ENCODE measurements at regions not wholly inside any gene's neighbourhood (a gene's known extent, or its start where the extent isn't known, plus 50 kb on each side); places are given as distances from the start of the nearest gene placed in this dataset.

- TF ChIP-seq, protein P1, sequence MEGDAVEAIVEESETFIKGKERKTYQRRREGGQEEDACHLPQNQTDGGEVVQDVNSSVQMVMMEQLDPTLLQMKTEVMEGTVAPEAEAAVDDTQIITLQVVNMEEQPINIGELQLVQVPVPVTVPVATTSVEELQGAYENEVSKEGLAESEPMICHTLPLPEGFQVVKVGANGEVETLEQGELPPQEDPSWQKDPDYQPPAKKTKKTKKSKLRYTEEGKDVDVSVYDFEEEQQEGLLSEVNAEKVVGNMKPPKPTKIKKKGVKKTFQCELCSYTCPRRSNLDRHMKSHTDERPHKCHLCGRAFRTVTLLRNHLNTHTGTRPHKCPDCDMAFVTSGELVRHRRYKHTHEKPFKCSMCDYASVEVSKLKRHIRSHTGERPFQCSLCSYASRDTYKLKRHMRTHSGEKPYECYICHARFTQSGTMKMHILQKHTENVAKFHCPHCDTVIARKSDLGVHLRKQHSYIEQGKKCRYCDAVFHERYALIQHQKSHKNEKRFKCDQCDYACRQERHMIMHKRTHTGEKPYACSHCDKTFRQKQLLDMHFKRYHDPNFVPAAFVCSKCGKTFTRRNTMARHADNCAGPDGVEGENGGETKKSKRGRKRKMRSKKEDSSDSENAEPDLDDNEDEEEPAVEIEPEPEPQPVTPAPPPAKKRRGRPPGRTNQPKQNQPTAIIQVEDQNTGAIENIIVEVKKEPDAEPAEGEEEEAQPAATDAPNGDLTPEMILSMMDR (conservative IDR thresholded peaks at IDR 0.05; ENCODE audit: low read depth in 2 of 2): no peak
- TF ChIP-seq, protein P2, sequence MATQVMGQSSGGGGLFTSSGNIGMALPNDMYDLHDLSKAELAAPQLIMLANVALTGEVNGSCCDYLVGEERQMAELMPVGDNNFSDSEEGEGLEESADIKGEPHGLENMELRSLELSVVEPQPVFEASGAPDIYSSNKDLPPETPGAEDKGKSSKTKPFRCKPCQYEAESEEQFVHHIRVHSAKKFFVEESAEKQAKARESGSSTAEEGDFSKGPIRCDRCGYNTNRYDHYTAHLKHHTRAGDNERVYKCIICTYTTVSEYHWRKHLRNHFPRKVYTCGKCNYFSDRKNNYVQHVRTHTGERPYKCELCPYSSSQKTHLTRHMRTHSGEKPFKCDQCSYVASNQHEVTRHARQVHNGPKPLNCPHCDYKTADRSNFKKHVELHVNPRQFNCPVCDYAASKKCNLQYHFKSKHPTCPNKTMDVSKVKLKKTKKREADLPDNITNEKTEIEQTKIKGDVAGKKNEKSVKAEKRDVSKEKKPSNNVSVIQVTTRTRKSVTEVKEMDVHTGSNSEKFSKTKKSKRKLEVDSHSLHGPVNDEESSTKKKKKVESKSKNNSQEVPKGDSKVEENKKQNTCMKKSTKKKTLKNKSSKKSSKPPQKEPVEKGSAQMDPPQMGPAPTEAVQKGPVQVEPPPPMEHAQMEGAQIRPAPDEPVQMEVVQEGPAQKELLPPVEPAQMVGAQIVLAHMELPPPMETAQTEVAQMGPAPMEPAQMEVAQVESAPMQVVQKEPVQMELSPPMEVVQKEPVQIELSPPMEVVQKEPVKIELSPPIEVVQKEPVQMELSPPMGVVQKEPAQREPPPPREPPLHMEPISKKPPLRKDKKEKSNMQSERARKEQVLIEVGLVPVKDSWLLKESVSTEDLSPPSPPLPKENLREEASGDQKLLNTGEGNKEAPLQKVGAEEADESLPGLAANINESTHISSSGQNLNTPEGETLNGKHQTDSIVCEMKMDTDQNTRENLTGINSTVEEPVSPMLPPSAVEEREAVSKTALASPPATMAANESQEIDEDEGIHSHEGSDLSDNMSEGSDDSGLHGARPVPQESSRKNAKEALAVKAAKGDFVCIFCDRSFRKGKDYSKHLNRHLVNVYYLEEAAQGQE (IDR thresholded peaks at IDR 0.05; ENCODE audit: unreplicated experiment): no peak
- TF ChIP-seq JUNB (IDR thresholded peaks at IDR 0.05; ENCODE audit: unreplicated experiment) (no peak), EZH2 (IDR thresholded peaks at IDR 0.05; ENCODE audit: low read depth, unreplicated experiment) (no peak), EZH2phosphoT487 (IDR thresholded peaks at IDR 0.05; ENCODE audit: unreplicated experiment) (no peak), POLR2AphosphoS5 (IDR thresholded peaks at IDR 0.05; ENCODE audit: low read depth) (no peak), NANOG (IDR thresholded peaks at IDR 0.05; ENCODE audit: borderline replicate concordance) (no peak), CREB1 (CRISPR knock-in tag; IDR thresholded peaks at IDR 0.05; ENCODE audit: low read depth) (no peak)
These were observed 119.2 kb downstream of the CYSLTR2 start for GRCh38 chr13:48772908-48773307.
